22Rv1 (cell line): ENCODE measurements at regions not wholly inside any gene's neighbourhood (a gene's known extent, or its start where the extent isn't known, plus 50 kb on each side); places are given as distances from the start of the nearest gene placed in this dataset.

Source experiments
- CTCF ChIP-seq: fragments of 450-650 bp; IDR thresholded peaks from 2 replicates; pipeline ENCODE4 v1.5.1; 2017; ENCODE audit warnings: mild to moderate bottlenecking
- ZFX ChIP-seq: fragments of 450-650 bp; IDR thresholded peaks from 2 replicates; pipeline ENCODE4 v1.6.1; 2017; ENCODE audit warnings: antibody characterized with exemption, borderline replicate concordance

- TF ChIP-seq CTCF (no peak), ZFX (no peak)
Observed at GRCh38 chr10:130775311-130775710, 536.2 kb downstream of the TCERG1L start.
